Astrocyte of the spinal cord (primary cell): ENCODE measurements at regions not wholly inside any gene's neighbourhood (a gene's known extent, or its start where the extent isn't known, plus 50 kb on each side); places are given as distances from the start of the nearest gene placed in this dataset.

Source experiments
- DNase-seq: peaks from one replicate; pipeline ENCODE4 v3.0.0; 2011; ENCODE audit warnings: low read depth, low spot score
- H3K4me3 ChIP-seq: 2 replicates; pipeline ENCODE4 v1.5.1; 2011; ENCODE audit warnings: low read depth, mild to moderate bottlenecking, low read length, moderate library complexity
- in situ Hi-C: cut with HindIII; loops from 2 replicates; pipeline ENCODE4 v1.10.0; 2017; ENCODE audit warnings: low sequenced_read_pairs
- TF ChIP-seq, protein P1 (sequence below): IDR thresholded peaks from 2 replicates; pipeline ENCODE4 v1.5.1; 2012; ENCODE audit warnings: low read depth, mild to moderate bottlenecking, low read length, inconsistent platforms

DNA sequence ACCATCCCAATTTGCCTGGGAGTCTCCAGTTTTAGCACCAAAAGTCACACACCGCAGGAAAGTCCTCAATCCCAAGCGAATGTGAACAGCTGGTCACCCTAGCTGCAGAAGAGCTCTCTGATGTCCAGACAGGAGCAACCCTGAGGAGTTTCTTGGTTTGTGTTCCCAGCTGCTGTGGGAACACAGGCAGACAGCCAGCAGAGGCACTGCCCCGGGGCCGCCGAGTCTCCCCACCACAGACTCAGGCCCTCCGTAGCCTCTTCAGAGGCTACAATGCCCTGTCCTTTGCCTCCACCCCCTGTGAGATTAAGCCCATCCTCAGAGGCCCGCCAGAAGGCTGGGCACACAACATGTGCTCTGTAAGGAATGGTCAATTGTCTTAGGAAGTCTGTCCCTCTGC lies 111.5 kb downstream of the TTC32 start:
- in situ Hi-C loops = no loop called here
- TF ChIP-seq, protein P1, sequence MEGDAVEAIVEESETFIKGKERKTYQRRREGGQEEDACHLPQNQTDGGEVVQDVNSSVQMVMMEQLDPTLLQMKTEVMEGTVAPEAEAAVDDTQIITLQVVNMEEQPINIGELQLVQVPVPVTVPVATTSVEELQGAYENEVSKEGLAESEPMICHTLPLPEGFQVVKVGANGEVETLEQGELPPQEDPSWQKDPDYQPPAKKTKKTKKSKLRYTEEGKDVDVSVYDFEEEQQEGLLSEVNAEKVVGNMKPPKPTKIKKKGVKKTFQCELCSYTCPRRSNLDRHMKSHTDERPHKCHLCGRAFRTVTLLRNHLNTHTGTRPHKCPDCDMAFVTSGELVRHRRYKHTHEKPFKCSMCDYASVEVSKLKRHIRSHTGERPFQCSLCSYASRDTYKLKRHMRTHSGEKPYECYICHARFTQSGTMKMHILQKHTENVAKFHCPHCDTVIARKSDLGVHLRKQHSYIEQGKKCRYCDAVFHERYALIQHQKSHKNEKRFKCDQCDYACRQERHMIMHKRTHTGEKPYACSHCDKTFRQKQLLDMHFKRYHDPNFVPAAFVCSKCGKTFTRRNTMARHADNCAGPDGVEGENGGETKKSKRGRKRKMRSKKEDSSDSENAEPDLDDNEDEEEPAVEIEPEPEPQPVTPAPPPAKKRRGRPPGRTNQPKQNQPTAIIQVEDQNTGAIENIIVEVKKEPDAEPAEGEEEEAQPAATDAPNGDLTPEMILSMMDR = no peak
- no peak overlapping the region for H3K4me3 ChIP-seq
- DNase-seq = no peak

DNA sequence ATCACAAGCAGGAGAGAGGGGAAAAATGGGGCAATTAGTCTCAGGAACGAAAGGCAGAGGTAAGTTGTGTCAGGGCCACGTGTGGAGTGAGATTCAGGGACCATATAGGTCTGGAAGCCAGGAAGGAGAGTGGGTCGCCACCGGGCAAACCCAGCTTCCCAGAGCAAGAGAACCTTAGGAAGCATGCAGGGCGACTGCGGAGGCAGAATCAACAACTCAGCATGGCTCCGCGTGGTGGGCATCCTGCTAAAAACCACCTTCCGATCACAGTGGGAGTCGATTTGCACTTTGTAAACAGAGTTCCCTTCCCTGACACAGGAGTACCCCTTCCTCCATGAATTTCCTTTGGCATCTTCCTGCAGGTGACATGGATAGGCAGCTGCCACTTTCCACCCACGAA lies 114.6 kb downstream of the TTC32 start:
- DNase-seq = no peak
- TF ChIP-seq, protein P1 = no peak
- no peak overlapping the region for H3K4me3 ChIP-seq
- in situ Hi-C loops = no loop called here

DNA sequence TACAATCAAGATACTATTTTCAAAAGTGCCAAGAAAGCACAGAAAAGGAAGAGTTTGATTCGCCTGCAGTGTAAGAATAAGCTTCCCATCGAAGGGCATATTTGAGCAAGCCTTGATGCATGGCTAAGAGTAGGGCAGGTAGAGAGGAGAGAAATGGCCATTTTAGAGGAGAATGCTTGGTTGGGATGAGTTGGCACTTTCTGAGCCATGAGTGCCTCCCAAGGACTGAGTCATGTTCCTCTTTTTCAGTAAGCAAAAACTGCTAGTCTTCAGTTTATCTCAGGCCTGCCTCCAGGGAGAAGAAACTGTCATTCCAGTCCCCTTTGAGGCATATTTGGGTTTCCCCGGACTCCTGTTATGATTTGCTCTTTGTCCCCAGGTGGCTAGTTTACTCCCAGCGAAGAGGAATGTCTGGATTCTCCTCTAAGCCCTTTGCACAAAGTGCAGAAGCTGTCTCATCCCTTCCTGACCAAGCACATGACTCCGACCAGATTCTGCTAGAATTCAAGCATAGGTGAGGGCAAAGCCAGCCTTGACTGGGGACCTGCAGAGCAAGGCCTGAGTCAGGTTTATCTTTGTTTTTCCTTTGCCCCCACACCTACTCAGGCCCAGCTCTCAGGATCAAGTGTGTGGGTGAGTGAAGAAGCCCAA lies 115.2 kb downstream of the TTC32 start:
- peak; percentile 58 for DNase-seq
- in situ Hi-C loops = no loop called here
- TF ChIP-seq, protein P1 = no peak
- H3K4me3 ChIP-seq = no peak overlapping the region

DNA sequence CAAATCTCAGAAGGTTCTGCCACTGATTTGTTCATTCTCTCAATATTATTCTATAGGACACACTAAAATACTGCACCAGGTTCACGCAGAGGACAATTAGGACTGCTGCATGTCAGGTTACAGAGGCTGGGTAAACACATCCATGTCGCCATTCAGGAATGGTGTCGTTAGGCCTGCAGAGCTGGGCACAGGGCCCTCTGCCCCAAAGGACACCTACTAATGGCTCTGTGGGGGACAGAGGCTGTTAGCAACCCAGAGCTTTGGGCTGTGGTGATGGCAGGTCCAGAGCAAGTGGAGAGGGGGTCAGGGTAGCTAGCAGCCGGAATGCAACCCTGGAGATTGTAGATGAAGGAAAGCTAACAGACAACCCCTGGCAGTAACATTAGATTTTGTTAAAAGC lies 115.9 kb downstream of the TTC32 start:
- in situ Hi-C loops = no loop called here
- TF ChIP-seq, protein P1 = no peak
- no peak for DNase-seq
- H3K4me3 ChIP-seq = no peak overlapping the region

DNA sequence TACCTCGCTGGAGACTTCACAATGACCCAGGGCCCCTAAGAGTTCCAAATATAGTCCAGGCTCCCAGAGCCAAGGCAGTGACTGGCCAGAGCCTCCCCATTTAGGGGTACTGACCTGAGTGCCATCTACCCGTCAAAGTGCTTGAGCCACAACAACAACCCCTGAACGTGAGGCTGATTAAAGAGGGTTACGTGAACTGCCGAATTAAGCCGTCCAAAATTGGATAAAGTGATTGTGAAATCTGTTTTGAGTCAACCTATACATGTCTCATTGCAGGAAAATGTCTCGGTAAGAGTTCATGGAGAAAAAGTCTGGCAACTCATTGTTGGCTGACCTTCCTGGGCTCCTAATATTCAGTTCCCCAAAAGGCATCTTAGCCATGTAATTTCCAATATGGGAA lies 116.3 kb downstream of the TTC32 start:
- H3K4me3 ChIP-seq = no peak overlapping the region
- no peak for DNase-seq
- TF ChIP-seq, protein P1 = no peak
- in situ Hi-C loops = no loop called here

DNA sequence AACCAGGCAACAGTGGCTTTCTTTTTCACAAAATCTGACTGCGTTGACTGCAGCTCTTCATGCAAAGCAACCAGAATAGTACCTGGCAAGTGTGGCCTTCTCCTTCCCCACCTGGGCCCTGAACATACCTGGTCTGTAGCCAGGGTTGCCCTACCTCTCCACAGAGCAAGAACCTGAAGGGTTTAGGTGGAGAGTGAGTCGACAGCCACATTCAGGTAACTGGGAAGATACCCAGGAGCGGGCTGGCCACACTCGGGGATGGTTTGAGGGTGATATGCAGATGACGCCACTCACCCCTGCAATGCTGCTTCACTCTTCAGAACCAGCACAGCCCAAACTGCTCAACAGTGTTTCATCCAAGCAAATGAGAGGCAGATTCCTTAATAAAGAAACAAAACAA lies 117.3 kb downstream of the TTC32 start:
- TF ChIP-seq, protein P1 = no peak
- no peak for DNase-seq
- in situ Hi-C loops = no loop called here
- H3K4me3 ChIP-seq = no peak overlapping the region
